HG03039 (cell line): ENCODE measurements at regions not wholly inside any gene's neighbourhood (a gene's known extent, or its start where the extent isn't known, plus 50 kb on each side); places are given as distances from the start of the nearest gene placed in this dataset.

Source experiments
- ATAC-seq: cut with Tn5 transposase; IDR thresholded peaks from one replicate; pipeline ENCODE4 v1.9.1; 2021; ENCODE audit warnings: mild to moderate bottlenecking, moderate library complexity; ENCODE audit not compliant: unreplicated experiment

DNA sequence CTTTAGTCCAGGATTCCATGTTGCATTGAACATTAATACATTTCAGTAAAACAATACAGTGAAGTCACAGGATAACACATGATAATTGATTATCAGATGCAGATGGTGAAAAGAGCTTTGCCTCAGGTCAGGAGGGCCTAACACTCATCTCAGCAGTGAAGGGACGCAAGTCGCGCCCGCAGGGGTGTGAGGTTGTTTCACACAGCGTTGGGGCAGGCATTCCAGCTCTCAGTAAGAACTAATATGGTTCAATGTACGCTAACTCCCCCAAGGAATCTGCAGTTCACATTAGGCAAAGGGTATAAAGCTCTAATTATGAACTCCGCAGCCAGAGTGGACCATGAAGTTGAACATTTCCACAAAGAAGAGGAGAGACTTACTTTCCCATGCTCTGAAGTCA, 53.1 kb upstream of the ATL2 start:
- no peak for ATAC-seq

DNA sequence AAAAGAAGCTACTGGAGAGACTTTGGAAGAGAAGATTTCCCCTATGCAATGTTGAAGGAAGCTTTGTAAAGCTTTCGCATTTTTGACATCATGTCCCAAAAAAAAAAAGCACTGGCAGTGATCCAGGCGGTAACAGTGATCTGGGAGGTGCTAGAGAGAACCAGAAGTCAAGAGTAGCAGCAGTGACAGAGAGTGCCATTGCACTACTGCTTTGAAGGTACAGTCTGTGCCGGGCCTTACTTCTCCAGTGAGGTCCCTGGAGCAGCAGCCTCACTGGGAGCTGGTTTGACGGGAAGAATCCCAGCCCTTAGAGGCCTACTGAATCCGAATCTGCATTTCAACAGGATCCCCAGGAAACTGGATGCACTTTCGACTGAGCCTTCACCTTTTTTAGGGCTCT, 50.9 kb upstream of the ATL2 start:
- ATAC-seq = no peak

DNA sequence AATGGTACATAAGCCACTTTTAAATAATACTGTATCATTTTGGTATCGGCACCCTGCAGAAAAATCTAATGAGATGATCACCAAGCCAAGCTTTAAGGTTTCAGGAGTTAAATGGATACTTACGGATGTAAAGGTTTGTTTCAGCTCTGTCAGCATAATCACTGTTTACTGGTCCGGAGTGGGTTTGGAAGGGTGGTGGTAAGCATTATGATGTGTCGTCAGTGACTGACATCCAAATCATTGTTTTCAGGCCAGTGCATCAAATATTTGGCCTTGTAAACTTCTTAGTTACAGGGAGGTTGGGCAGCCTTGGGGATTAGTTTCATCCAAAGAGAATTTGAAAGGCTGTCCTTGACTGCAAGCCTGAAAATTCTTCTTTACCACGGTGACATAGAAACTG, 50.0 kb upstream of the ATL2 start:
- ATAC-seq = no peak
